Peyer's patch (tissue), 4 donors: ENCODE measurements at regions not wholly inside any gene's neighbourhood (a gene's known extent, or its start where the extent isn't known, plus 50 kb on each side); places are given as distances from the start of the nearest gene placed in this dataset.

Experiments
- DNase-seq, 3 donors: peaks; one replicate each; pipeline ENCODE4 v3.0.0-alpha.2; 2017 to 2019
- H3K27ac ChIP-seq, 4 donors: fragments of 200-600 bp; sonication (generic); one replicate each; pipeline ENCODE4 v1.5.1; 2016 to 2019
- H3K27me3 ChIP-seq, 2 donors: fragments of 200-600 bp; sonication (generic); one replicate each; pipeline ENCODE4 v1.5.1; 2019
- H3K36me3 ChIP-seq, 3 donors: fragments of 200-600 bp; sonication (generic); one replicate each; pipeline ENCODE4 v1.5.1; 2016 to 2019
- H3K4me1 ChIP-seq, 4 donors: fragments of 200-600 bp; sonication (generic); one replicate each; pipeline ENCODE4 v1.5.1; 2016 to 2019
- H3K4me3 ChIP-seq, 4 donors: fragments of 200-600 bp; sonication (generic); 1 replicate in 3 of 4; 2 replicates in 1 of 4; pipeline ENCODE4 v1.5.1; 2016 to 2019; ENCODE audit warnings: mild to moderate bottlenecking in 1 of 4
- H3K9me3 ChIP-seq, 4 donors: fragments of 200-600 bp; sonication (generic); one replicate each; pipeline ENCODE4 v1.5.1; 2016 to 2019; ENCODE audit warnings: mild to moderate bottlenecking in 1 of 4
- POLR2A ChIP-seq, 2 donors: fragments of 450-650 bp; IDR thresholded peaks; one replicate each; pipeline ENCODE4 v1.5.1; 2017; ENCODE audit warnings: antibody characterized with exemption in 2 of 2, mild to moderate bottlenecking in 2 of 2, moderate library complexity in 2 of 2
- TF ChIP-seq, protein P1 (sequence below), 6 experiments: fragments of 450-650 bp in 4 of 6; fragments of 200-600 bp in 2 of 6; sonication (generic) in 1 of 6; IDR thresholded peaks; one replicate each; pipeline ENCODE4 v1.5.1; 2017 to 2019; ENCODE audit warnings: antibody characterized with exemption in 6 of 6, mild to moderate bottlenecking in 3 of 6, moderate library complexity in 1 of 6

DNA sequence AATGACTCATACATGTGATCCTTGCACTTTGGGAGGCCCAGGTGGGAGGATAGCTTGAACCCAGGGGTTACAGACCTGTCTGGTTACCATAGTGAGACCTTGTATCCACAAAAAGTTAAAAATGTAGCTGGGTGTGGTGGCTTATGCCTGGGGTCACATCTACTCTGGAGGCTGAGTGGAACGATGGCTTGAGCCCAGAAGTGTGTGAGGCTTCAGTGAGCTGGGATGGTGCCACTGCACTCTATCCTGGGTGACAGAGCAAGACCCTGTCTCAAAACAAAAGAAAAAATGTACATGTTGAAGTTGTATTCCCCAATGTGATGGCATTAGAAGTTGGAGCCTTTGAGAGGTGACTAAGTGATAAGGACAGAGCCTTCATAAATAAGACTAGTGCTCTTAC lies 409.4 kb upstream of the PABPC4L start:
- no peak for TF ChIP-seq POLR2A (IDR thresholded peaks at IDR 0.05)
- TF ChIP-seq, protein P1, sequence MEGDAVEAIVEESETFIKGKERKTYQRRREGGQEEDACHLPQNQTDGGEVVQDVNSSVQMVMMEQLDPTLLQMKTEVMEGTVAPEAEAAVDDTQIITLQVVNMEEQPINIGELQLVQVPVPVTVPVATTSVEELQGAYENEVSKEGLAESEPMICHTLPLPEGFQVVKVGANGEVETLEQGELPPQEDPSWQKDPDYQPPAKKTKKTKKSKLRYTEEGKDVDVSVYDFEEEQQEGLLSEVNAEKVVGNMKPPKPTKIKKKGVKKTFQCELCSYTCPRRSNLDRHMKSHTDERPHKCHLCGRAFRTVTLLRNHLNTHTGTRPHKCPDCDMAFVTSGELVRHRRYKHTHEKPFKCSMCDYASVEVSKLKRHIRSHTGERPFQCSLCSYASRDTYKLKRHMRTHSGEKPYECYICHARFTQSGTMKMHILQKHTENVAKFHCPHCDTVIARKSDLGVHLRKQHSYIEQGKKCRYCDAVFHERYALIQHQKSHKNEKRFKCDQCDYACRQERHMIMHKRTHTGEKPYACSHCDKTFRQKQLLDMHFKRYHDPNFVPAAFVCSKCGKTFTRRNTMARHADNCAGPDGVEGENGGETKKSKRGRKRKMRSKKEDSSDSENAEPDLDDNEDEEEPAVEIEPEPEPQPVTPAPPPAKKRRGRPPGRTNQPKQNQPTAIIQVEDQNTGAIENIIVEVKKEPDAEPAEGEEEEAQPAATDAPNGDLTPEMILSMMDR (IDR thresholded peaks at IDR 0.05) = no peak
- Histone ChIP-seq H3K27ac (no peak overlapping the region), H3K9me3 (no peaks in the 10 kb centered on the region), H3K4me1 (no peaks in the 10 kb centered on the region), H3K4me3 (no peak overlapping the region), H3K36me3 (no peaks in the 10 kb centered on the region), H3K27me3 (no peaks in the 10 kb centered on the region)
- DNase-seq = no peak

DNA sequence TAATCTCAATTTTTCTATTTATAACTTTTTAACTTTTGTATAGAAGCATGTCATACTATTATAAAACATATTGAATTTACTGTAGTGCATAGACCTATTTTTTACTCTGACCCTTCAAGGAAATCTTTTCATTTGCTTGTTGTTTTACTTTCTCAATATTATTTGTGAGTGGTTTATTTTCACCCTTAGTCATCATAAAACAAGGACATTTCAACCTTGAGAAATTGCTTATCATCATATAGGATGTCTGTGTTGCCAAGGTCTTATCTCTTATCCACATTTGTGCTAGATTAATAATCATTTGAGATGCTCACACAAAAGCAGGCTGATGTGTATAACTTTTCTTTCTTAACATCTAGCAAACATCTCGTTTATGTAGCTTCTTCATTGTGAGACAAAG lies 408.6 kb upstream of the PABPC4L start:
- H3K9me3 ChIP-seq = no peaks in the 10 kb centered on the region
- H3K4me3 ChIP-seq = no peak overlapping the region
- no peaks in the 10 kb centered on the region for H3K27me3 ChIP-seq
- TF ChIP-seq, protein P1 (IDR thresholded peaks at IDR 0.05) = no peak
- TF ChIP-seq POLR2A (IDR thresholded peaks at IDR 0.05) = no peak
- H3K36me3 ChIP-seq = no peaks in the 10 kb centered on the region
- DNase-seq = no peak
- H3K4me1 ChIP-seq = no peaks in the 10 kb centered on the region
- no peak overlapping the region for H3K27ac ChIP-seq

DNA sequence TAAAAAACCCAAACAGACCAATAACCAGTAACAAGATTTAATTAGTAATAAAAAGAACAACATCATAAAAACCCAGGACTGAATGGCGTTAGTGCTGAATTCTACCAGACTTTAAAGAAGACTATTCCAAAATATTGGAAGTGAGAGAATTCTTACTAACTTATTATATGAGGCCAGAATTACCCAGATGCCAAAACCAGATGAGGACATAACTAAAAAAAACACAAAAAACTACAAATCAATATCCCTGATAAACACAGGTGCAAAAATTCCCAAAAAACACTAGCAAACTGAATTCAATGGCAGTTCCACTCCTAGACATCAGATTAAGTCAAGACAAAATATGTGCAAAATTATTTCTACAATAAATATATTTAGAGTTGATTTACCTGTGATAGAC lies 400.1 kb upstream of the PABPC4L start:
- TF ChIP-seq, protein P1 (IDR thresholded peaks at IDR 0.05) = no peak
- no peak for TF ChIP-seq POLR2A (IDR thresholded peaks at IDR 0.05)
- H3K27ac ChIP-seq = no peak overlapping the region
- H3K27me3 ChIP-seq = no peaks in the 10 kb centered on the region
- H3K36me3 ChIP-seq = no peaks in the 10 kb centered on the region
- no peak overlapping the region for H3K4me3 ChIP-seq
- no peak for DNase-seq
- no peaks in the 10 kb centered on the region for H3K9me3 ChIP-seq
- H3K4me1 ChIP-seq = no peaks in the 10 kb centered on the region

DNA sequence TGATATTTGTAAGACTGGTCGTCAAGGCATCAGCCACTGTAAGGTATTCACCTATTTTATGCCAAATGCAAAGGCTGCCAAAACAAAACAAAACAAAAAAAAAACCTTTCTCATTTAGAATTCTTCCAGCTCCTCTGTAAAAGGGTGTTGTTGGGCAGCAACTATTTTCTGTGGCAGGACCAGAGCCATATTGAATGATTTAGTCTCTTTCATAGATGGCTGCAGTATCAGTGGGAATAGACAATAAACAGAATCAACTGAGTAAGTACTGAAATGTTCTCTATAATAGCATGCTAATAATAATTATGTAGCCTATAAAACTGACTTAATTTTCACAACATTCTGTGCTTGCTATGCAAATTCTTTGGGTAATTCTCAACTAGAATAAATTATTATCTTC lies 389.7 kb upstream of the PABPC4L start:
- H3K27me3 ChIP-seq = no peaks in the 10 kb centered on the region

DNA sequence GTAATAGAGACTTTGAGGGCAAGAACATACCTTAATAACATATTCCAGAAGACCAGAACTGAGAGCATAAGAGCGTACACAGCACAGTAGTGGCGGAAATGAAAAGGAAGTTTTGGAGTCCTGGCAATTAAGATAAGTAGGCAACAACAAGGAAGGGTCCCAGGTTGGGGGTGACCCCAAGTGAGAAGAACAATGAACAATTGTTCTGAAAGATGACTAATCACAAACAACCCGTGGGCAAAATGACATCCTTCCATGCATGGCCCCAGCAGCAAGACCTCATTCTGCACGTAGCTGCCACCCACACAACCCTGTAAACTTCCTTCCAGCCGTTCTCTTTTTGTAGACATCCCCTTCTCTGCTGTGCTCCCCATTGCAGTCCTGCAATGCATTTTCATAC lies 384.4 kb upstream of the PABPC4L start:
- no peak overlapping the region for H3K4me3 ChIP-seq
- H3K9me3 ChIP-seq = no peaks in the 10 kb centered on the region
- DNase-seq = no peak
- H3K27me3 ChIP-seq = no peaks in the 10 kb centered on the region
- no peak overlapping the region for H3K27ac ChIP-seq
- no peak for TF ChIP-seq POLR2A (IDR thresholded peaks at IDR 0.05)
- TF ChIP-seq, protein P1 (IDR thresholded peaks at IDR 0.05) = no peak
- no peaks in the 10 kb centered on the region for H3K36me3 ChIP-seq
- H3K4me1 ChIP-seq = no peaks in the 10 kb centered on the region

More for the DNA sequence above, 389.7 kb upstream of the PABPC4L start:
- TF ChIP-seq, protein P1 (IDR thresholded peaks at IDR 0.05) = no peak
- TF ChIP-seq POLR2A (IDR thresholded peaks at IDR 0.05) = no peak
- H3K9me3 ChIP-seq = no peaks in the 10 kb centered on the region
- H3K36me3 ChIP-seq = no peaks in the 10 kb centered on the region
- H3K4me1 ChIP-seq = no peaks in the 10 kb centered on the region
- DNase-seq = no peak
- H3K4me3 ChIP-seq = no peak overlapping the region
- H3K27ac ChIP-seq = no peak overlapping the region

DNA sequence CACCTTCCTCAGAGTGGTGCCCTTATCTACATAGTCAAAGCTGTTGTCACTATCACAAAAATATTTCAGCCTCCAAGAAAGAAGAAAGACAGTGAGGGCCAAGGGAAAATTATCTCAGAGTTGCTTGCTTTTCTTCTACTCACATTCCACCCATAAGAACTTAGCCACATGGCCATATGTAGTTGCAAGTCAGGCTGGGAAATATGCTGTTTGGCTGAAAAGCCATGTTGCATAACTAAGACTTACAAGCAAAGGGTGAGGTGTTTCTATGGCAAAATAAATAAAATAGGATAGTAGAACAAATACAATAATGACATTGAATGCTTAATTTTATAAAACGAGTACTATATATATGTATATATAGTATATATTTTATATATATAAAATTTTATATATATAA lies 365.9 kb upstream of the PABPC4L start:
- no peak for DNase-seq
- Histone ChIP-seq H3K27ac (no peak overlapping the region), H3K4me1 (no peaks in the 10 kb centered on the region), H3K4me3 (no peak overlapping the region), H3K36me3 (no peaks in the 10 kb centered on the region), H3K9me3 (no peaks in the 10 kb centered on the region), H3K27me3 (no peaks in the 10 kb centered on the region)
- TF ChIP-seq POLR2A (IDR thresholded peaks at IDR 0.05) = no peak
- TF ChIP-seq, protein P1 (IDR thresholded peaks at IDR 0.05) = no peak
